GM12872 (cell line): ENCODE measurements at regions not wholly inside any gene's neighbourhood (a gene's known extent, or its start where the extent isn't known, plus 50 kb on each side); places are given as distances from the start of the nearest gene placed in this dataset.

Experiments used
- CTCF ChIP-seq: IDR thresholded peaks from 3 replicates; pipeline ENCODE4 v1.5.1; 2011; ENCODE audit warnings: low read depth, mild to moderate bottlenecking, low read length, moderate library complexity; ENCODE audit not compliant: insufficient read depth

GRCh38 chr2:206387808-206388207 is 55.5 kb upstream of the ADAM23 start:
- no peak for TF ChIP-seq CTCF

- no peak for TF ChIP-seq CTCF
Observed at GRCh38 chr2:206388698-206389097, 54.6 kb upstream of the ADAM23 start.

- no peak for TF ChIP-seq CTCF
Observed at GRCh38 chr2:206389164-206389563, 54.2 kb upstream of the ADAM23 start.

GRCh38 chr2:206390181-206390580 is 53.2 kb upstream of the ADAM23 start:
- TF ChIP-seq CTCF, result no peak

GRCh38 chr2:206392118-206392517 is 51.2 kb upstream of the ADAM23 start:
- TF ChIP-seq CTCF, result peak; percentile 71
